Stimulated activated naive CD4-positive, alpha-beta T cell (primary cell): ENCODE measurements at regions not wholly inside any gene's neighbourhood (a gene's known extent, or its start where the extent isn't known, plus 50 kb on each side); places are given as distances from the start of the nearest gene placed in this dataset.
"Not testable (repeated sequence)": the region's sequence is repeated elsewhere in the genome, so short reads cannot be mapped to it uniquely, and the experiment has no call there.

ENCODE experiments used
- DNase-seq, 6 experiments: peaks; one replicate each; lab custom pipeline; 2025; lab: John Stamatoyannopoulos, UW

DNA sequence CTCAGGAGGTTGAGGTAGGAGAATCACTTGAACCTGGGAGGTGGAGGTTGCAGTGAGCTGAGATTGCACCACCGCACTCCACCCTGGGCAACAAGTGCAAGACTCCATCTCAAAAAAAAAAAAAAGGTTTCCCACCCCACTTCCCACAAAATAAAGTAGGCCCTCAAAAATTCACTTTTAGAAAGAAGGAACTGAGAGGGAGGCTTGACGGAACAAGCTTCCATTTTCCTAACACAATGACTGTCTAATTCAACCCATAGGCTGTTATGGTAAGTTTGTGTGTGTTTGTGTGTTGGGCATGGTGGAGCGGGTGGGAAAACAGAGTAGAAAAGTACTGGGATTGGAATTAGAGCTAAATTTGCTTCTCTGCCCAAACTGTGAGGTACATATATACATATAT, 98.4 kb upstream of the MAN1A1 start:
- DNase-seq, result no peak

DNA sequence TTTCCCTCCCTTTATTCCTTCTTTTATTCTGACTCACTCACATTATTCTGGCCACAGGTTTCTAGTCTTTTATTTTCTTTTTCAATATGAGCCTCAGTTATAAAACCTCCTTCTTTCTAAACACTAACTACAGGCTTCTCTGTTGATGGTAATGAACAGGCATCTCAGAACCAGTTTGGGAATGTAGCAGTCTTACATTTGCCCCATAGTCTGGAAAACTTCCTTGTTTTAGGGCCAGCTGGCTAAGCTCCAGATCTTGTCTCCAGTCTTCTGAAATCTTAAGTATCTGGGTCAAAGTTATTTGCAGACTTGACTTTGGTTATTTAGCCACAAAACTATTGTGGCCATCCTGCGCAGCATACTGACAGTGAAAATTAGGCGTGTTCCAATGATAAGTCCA, 97.0 kb upstream of the MAN1A1 start:
- no peak for DNase-seq

GRCh38 chr6:119446115-119446554, 96.6 kb upstream of the MAN1A1 start:
- no peak for DNase-seq

DNA sequence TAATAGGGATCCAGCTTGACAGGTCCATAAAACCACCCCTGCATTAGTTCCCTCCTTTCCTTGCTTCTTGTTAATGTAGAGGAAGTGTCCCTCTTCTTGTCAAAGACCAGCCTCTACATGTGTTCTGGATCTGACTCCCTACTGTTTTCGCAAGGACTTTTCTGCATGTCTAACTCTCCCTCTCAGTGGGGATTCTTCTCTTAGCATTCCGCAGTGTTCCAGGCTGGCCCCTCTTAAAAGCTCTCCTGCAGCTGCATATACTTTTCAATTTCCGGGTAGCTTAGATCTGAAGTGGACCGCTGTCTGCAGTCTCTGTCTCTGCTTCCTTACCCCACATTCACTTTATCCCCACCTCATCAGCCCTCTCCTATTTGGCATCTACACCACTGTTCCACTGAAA, 96.1 kb upstream of the MAN1A1 start:
- DNase-seq, result no peak

- no peak for DNase-seq
Measured at GRCh38 chr6:119444642-119445557, 95.3 kb upstream of the MAN1A1 start.

GRCh38 chr6:119443993-119444641, 94.6 kb upstream of the MAN1A1 start:
- DNase-seq, result no peak

DNA sequence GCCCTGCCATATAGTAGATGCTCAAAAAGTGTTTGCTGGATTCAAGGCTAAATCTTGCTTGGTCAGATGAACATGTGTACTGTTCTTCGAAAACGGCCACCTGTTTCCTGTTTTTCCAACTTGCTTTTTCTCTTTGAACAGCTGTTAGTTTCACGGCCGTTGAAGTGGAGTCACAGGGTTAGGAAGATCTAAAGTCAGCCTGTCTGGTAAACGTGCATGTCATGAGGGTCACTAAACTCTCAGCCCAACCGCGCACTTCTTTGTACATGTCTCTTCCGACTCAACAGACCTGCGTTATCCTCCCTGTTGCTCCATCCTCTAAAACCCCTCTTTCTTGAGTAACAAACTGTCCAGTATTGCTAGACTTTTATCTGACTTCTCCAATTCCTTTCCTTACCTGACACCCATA, 93.2 kb upstream of the MAN1A1 start:
- DNase-seq, result no peak

GRCh38 chr6:119440953-119441352, 91.4 kb upstream of the MAN1A1 start:
- no peak for DNase-seq

DNA sequence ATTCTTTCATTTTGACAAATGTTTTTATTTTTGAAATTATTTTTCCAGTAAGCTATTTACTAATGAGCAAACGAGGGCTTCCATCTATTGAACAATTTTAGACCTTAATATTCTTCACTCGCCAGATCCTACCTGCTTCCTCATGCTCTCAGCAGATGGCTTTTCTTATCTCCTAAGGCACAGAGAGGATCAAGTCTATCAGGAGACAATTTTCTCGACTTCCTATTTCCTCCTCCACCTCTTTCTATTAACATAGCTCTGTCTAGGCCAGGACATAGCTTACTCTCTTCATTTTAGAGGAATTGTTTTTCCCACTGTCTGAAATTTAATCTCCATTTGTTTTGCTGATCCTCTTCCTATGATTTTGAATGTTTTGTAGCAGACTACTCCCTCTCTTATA, 87.0 kb upstream of the MAN1A1 start:
- DNase-seq, result no peak

DNA sequence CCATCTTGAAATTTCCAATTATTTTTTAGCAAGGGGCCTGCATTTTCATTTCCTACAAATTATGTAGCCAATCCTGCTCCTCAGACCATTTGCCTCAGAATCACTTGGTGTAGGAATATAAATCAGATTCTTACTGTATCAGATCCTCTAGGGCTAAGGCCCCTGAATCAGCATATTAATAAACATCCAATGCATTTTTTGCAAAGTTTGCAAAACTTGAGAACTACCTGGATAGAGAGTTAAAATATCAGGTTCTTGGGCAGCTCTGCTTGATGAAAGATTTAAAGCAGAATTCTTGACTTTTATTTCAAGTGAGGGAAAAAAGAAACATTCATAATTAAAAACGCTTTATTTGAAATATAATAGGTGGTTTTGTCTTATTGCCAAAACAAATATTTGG, 82.2 kb upstream of the MAN1A1 start:
- DNase-seq, result no peak

DNA sequence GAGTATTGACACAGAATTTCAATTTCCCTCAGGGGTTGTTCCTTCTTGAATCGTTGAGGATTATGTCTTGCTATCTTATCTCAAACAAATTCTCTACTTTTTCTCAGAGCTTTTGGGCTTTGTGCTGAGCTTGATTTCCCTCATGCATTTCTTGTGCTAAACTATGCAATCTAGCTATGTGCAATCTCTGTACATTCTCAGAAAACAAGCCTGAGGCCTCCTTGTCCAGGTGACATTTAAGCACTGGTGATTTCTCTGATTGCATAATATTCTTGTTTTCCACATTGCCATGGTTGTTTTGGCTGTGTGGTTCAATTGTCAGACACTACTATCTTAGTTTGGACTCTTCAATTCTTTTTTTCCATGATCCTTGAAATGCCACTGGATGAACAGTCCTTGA, 81.2 kb upstream of the MAN1A1 start:
- no peak for DNase-seq

- no peak for DNase-seq
Measured at GRCh38 chr6:119428633-119429032, 79.1 kb upstream of the MAN1A1 start.

DNA sequence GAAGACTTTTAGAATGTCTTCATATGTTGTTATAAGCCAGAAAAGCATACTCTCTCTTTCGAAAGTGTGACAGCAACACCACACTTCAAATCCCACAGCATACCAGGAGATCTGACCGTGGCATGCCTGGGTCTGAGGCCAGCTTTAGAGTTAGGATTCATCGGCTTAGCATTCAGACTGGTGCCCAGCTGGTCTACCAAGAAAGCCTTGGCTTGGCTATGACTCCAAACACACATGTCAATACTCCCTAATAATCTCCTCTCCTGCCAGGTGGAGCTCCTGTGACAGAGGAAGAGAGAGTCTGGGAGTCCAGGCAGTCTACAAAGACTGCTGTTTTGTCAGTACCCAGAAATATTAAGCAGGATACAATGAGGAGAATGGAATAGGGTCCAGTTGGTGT, 77.1 kb upstream of the MAN1A1 start:
- peak in 1 of 6 experiments; percentile 0 for DNase-seq

DNA sequence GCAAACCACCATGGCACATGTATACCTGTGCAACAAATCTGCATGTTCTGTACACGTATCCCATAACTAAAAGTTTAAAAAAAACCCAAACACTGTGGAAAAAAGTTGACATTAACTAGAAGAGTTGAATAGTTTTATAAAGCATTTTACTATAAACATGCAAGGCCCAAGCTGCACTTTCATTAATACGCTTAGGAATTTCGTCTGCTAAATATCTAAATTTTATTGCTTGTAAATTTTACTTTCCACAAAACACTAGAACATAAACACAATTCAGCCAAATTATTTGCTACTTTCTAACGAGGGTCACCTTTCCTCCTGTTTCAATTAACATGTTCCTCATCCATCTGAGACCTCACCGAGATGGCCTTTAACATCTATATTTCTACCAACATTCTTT, 74.4 kb upstream of the MAN1A1 start:
- no peak for DNase-seq

- not testable (repeated sequence) for DNase-seq
Measured at GRCh38 chr6:119418084-119418483, 68.5 kb upstream of the MAN1A1 start.

GRCh38 chr6:119407156-119407555, 57.6 kb upstream of the MAN1A1 start:
- no peak for DNase-seq

- DNase-seq, result not testable (repeated sequence)
Measured at GRCh38 chr6:119405114-119405513, 55.6 kb upstream of the MAN1A1 start.
